MG63 (cell line): ENCODE measurements at regions not wholly inside any gene's neighbourhood (a gene's known extent, or its start where the extent isn't known, plus 50 kb on each side); places are given as distances from the start of the nearest gene placed in this dataset.
A peak's percentile ranks its signal among the peaks of the same experiment; 100 is the strongest.
"Not testable (repeated sequence)": the region's sequence is repeated elsewhere in the genome, so short reads cannot be mapped to it uniquely, and the experiment has no call there.

Experiments used
- DNase-seq: peaks from one replicate; pipeline ENCODE4 v3.0.0-alpha.2; 2020
- H3K27me3 ChIP-seq: fragments of 250-450 bp; sonication (Bioruptor Pico); 2 replicates; pipeline ENCODE4 v1.5.1; 2020; ENCODE audit warnings: mild to moderate bottlenecking, moderate library complexity
- H3K36me3 ChIP-seq: fragments of 250-450 bp; sonication (Bioruptor Pico); 2 replicates; pipeline ENCODE4 v1.5.1; 2020; ENCODE audit warnings: mild to moderate bottlenecking, moderate library complexity
- H3K4me3 ChIP-seq: fragments of 250-450 bp; sonication (Bioruptor Pico); 2 replicates; pipeline ENCODE4 v1.5.1; 2020; ENCODE audit warnings: mild to moderate bottlenecking, moderate library complexity
- H3K9me3 ChIP-seq: fragments of 250-450 bp; sonication (Bioruptor Pico); 2 replicates; pipeline ENCODE4 v1.5.1; 2020; ENCODE audit warnings: mild to moderate bottlenecking, moderate library complexity

GRCh38 chr5:17838469-17838868 is 204.2 kb downstream of the TAF11L14 start:
- H3K4me3 ChIP-seq: no peak overlapping the region
- H3K9me3 ChIP-seq: no peaks in the 10 kb centered on the region
- no peak for DNase-seq
- H3K36me3 ChIP-seq: no peaks in the 10 kb centered on the region
- H3K27me3 ChIP-seq: no peaks in the 10 kb centered on the region

DNA sequence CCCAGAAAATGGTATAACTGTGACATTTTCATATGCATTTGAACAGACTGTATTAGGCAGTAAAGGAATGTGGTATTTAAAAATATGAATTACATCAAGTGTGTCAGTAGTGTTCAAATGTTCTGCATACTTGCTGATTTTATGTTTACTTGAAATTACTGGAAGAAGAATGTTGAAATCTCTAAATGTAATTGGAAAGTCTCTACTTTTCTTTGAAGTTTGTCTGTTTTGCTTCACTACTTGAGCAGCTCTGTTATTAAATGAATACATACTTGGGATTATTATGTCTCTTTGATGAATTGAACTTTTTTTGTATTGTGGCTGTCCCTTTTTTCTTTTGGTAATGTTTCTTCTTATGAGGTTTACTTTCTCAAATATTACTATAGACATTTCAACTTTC is 205.6 kb downstream of the TAF11L14 start:
- no peak for DNase-seq
- no peak overlapping the region for H3K4me3 ChIP-seq
- no peaks in the 10 kb centered on the region for H3K27me3 ChIP-seq
- no peaks in the 10 kb centered on the region for H3K9me3 ChIP-seq
- no peaks in the 10 kb centered on the region for H3K36me3 ChIP-seq

DNA sequence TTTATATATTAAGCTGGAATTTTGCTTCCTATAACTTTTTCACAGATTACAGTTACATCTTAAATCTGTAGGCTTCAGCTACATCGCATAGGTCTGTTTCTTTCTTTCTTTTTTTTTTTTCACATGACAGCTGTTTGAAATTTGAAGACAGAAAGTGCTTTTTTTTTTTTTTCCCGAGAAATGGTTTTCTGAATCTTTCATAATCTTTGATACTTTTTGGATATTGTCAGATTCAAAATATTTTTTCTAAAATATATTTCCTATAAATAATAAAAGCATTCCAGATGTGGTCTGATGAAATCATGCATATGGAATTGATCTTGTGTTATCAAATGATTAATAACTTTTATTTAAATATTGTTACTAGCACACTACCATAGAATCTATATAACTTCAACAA is 212.2 kb downstream of the TAF11L14 start:
- DNase-seq: no peak
- Histone ChIP-seq H3K27me3 (no peaks in the 10 kb centered on the region), H3K36me3 (no peaks in the 10 kb centered on the region), H3K9me3 (no peaks in the 10 kb centered on the region), H3K4me3 (no peak overlapping the region)

- Histone ChIP-seq H3K36me3 (no peaks in the 10 kb centered on the region), H3K4me3 (no peak overlapping the region), H3K9me3 (no peaks in the 10 kb centered on the region), H3K27me3 (no peaks in the 10 kb centered on the region)
- DNase-seq: no peak
Measured at GRCh38 chr5:17847286-17847685, 213.0 kb downstream of the TAF11L14 start.

DNA sequence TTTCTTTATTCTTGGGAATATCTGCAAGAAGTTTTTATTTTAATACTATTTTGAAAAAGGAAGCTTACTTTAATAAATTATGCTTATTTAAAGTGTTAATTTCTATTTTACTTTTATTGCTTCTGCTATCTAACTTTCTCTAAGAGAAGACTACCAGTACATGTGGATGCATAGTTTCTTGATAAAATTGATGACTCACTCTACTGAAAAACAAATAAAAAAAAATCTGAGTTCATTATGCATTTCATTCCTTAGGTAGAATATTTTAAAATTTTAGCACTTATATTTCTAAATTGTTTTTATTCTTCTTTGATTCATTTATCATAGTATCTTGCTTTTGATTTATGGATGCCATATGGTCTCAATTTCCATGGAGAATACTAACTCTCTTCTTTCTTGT is 217.9 kb downstream of the TAF11L14 start:
- no peaks in the 10 kb centered on the region for H3K9me3 ChIP-seq
- H3K4me3 ChIP-seq: no peak overlapping the region
- H3K27me3 ChIP-seq: no peaks in the 10 kb centered on the region; the same call in 1 of the 2 replicates
- DNase-seq: no peak
- H3K36me3 ChIP-seq: no peaks in the 10 kb centered on the region

DNA sequence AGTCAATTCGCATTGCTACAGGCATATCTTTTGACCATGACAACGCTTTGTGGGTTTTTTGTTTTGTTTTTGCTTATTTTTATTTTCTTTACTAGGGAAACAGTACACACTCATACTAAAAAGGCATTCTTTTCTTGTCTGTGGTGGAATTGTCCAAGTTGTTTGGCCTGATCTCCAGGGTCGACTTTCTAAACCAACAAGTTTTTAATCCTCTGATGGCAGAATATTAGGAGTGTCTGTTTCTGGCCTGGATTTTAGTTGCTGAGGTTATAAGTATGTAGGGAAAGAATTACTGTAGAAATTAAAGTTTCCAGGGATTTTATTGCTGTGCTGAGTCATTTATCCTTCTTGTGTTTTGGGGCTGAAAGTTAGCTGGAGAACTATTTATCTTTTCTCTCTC is 218.5 kb downstream of the TAF11L14 start:
- H3K9me3 ChIP-seq: no peaks in the 10 kb centered on the region
- no peak for DNase-seq
- no peaks in the 10 kb centered on the region; the same call in 1 of the 2 replicates for H3K27me3 ChIP-seq
- no peaks in the 10 kb centered on the region for H3K36me3 ChIP-seq
- no peak overlapping the region for H3K4me3 ChIP-seq

DNA sequence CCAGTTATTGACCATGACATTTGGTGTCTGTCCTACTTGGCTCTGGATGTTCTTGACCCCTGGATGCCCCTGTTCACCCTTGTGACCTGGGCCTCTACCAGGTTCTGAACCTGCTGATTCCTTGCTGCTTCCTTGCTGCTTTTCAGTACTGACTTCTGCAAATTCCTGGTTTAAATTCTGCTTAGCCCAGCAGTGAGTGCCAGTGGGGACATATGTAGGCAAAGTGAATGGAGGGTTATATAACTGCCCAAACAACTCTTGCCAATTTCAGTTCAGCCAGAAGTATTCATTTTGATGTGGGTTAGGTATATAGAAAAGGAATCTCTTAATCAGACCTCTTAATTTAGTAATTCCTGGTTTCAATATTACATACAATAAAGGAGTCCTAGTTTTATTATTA is 220.6 kb downstream of the TAF11L14 start:
- Histone ChIP-seq H3K36me3 (no peaks in the 10 kb centered on the region), H3K4me3 (no peak overlapping the region), H3K9me3 (no peaks in the 10 kb centered on the region), H3K27me3 (no peaks in the 10 kb centered on the region; the same call in none of the 2 replicates)
- no peak for DNase-seq

DNA sequence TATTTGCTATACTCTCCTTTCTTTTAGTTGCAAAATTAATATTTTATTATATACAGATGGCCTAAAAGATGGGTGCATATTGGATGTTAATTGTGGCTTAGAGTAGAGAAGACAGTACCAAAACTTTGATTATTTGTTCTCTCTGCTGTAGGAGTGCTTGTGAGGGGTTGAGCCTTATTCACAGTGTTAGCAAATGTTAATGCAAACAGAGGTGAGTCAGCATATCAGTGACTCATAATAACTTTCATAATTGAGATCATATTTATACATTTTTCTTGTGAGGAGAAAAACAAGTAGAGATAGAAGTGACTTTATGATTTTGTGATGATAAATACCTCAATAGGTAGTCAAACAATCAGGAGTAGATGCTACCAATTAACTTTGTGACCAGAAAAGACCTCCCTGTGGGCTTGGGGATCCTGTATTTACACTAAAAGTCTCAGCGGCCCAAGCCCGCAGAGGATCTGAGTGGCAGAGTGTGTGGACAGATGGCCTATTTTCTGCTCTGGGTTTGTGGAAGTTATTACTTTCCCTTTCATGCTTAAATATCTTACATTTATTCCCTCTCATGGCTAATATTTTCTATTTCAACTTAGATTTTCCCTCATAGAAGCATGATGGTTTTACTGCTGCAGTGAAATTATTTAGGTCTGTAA is 226.5 kb downstream of the TAF11L14 start:
- DNase-seq: no peak
- Histone ChIP-seq H3K36me3 (no peaks in the 10 kb centered on the region), H3K9me3 (no peaks in the 10 kb centered on the region), H3K27me3 (no peaks in the 10 kb centered on the region; the same call in none of the 2 replicates), H3K4me3 (no peak overlapping the region)

DNA sequence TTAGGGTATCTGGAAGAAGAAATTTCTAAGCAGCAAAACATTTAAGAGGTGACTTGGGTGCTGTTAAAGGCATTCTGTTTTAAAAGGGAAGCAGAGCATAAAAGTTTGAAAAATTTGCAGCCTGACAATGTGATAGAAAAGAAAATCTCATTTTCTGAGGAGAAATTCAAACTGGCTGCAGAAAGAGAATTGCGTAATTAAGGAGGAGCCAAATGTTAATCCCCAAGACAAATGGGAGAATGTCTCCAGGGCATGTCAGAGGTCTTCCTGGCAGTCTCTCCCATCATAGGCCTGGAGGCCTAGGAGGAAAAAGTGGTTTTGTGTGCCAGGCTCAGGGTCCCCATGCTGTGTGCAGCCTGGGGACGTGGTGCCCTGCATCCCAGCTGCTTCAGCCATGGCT is 230.6 kb downstream of the TAF11L14 start:
- not testable (repeated sequence) for H3K9me3 ChIP-seq, H3K27me3 ChIP-seq, H3K4me3 ChIP-seq, H3K36me3 ChIP-seq, DNase-seq

DNA sequence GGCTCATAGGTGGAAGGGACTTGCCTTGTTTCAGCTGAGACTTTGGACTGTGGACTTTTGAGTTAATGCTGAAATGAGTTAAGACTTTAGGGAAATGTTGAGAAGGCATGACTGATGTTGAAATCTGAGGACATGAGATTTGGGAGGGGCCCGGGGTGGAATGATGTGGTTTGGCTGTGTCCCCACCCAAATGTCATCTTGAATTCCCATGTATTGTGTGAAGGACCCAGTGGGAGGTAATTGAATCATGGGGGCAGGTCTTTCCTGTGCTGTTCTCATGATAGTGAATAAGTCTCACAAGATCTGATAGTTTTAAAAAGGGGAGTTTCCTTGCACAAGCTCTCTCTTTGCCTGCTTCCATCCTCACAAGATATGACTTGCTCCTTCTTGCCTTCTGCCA is 231.7 kb downstream of the TAF11L14 start:
- DNase-seq, H3K9me3 ChIP-seq, H3K4me3 ChIP-seq, H3K27me3 ChIP-seq, H3K36me3 ChIP-seq: not testable (repeated sequence)

DNA sequence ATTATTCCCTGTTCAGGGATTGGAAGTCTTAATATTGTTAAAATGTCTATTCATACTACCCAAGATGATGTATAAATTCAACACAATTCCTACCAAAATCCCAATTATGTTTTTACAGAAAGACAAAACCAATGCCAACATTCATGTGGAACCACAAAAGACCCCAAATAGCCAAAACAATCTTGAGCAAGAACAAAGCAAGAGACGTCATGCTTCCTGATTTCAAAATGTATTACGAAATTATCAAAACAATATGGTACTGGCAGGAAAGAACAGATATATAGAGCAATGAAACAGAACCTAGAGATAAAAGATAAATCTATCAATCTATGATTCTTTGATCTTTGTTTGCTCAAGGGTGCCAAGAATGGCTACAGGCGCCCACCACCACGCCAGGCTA is 237.9 kb downstream of the TAF11L14 start:
- DNase-seq: no peak
- peaks cover 4% of the 10 kb centered on the region; the same call in 1 of the 2 replicates for H3K9me3 ChIP-seq
- no peak overlapping the region for H3K4me3 ChIP-seq
- no peaks in the 10 kb centered on the region for H3K36me3 ChIP-seq
- peaks cover 2% of the 10 kb centered on the region; the same call in 1 of the 2 replicates for H3K27me3 ChIP-seq

DNA sequence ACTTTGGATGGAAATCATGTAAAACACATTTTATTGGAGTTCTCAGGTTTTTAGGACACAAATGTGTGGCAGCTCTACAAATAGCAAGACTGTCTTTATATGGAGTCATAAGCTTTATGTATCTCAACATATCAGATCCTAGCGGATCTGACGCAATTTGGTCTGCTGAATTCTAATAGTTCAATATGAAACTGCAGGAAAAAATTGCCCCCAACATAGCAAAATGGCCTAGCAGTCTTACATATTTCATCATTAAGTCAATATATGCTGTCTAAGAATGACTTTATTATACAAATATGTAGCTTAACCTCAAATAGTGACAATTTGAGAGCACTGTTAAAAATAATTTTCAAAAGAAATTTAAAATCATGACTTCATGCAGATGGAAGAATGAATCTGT is 244.3 kb downstream of the TAF11L14 start:
- no peak for DNase-seq
- no peaks in the 10 kb centered on the region; the same call in 1 of the 2 replicates for H3K27me3 ChIP-seq
- H3K4me3 ChIP-seq: no peak overlapping the region
- no peaks in the 10 kb centered on the region for H3K36me3 ChIP-seq
- no peaks in the 10 kb centered on the region for H3K9me3 ChIP-seq

GRCh38 chr5:17879276-17879675 is 245.0 kb downstream of the TAF11L14 start:
- Histone ChIP-seq H3K27me3 (no peaks in the 10 kb centered on the region; the same call in 1 of the 2 replicates), H3K9me3 (no peaks in the 10 kb centered on the region), H3K36me3 (no peaks in the 10 kb centered on the region), H3K4me3 (no peak overlapping the region)
- no peak for DNase-seq

- H3K27me3 ChIP-seq: no peaks in the 10 kb centered on the region; the same call in 1 of the 2 replicates
- no peaks in the 10 kb centered on the region for H3K9me3 ChIP-seq
- no peak for DNase-seq
- H3K36me3 ChIP-seq: no peaks in the 10 kb centered on the region
- H3K4me3 ChIP-seq: no peak overlapping the region
Measured at GRCh38 chr5:17880869-17881268, 246.6 kb downstream of the TAF11L14 start.

GRCh38 chr5:17882760-17883488 is 248.7 kb downstream of the TAF11L14 start:
- DNase-seq: peak; percentile 26
- Histone ChIP-seq H3K36me3 (no peaks in the 10 kb centered on the region), H3K27me3 (peaks cover 1% of the 10 kb centered on the region), H3K9me3 (no peaks in the 10 kb centered on the region), H3K4me3 (no peak overlapping the region)

GRCh38 chr5:17888155-17888554 is 253.9 kb downstream of the TAF11L14 start:
- no peak overlapping the region for H3K4me3 ChIP-seq
- H3K36me3 ChIP-seq: no peaks in the 10 kb centered on the region
- peaks cover 4% of the 10 kb centered on the region; the same call in 1 of the 2 replicates for H3K27me3 ChIP-seq
- H3K9me3 ChIP-seq: no peaks in the 10 kb centered on the region
- DNase-seq: no peak

DNA sequence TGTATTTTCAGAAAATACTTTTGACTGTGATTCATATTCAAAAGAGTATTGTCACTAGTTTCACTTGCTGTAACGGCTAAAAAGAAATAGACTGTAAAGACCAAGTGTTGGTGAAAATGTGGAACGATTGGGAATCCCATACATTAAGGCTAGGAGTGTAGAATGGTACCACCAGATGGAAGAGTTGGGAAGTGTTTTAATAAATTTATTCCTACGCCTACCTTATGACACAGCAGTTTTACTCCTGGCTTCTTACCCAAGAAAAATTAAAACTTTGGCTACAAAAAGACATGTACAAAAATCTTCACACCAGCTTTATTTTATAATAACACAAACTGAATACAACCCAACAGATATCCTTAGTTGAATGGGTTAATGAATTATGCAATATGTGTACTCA is 256.2 kb downstream of the TAF11L14 start:
- Histone ChIP-seq H3K27me3 (peaks cover 4% of the 10 kb centered on the region; the same call in 1 of the 2 replicates), H3K36me3 (no peaks in the 10 kb centered on the region), H3K9me3 (no peaks in the 10 kb centered on the region), H3K4me3 (no peak overlapping the region)
- DNase-seq: no peak

- DNase-seq: no peak
- no peaks in the 10 kb centered on the region for H3K9me3 ChIP-seq
- no peak overlapping the region for H3K4me3 ChIP-seq
- no peaks in the 10 kb centered on the region for H3K36me3 ChIP-seq
- peaks cover 4% of the 10 kb centered on the region; the same call in 1 of the 2 replicates for H3K27me3 ChIP-seq
Measured at GRCh38 chr5:17891881-17892280, 257.6 kb downstream of the TAF11L14 start.
